HCT116 (cell line): ENCODE measurements at regions not wholly inside any gene's neighbourhood (a gene's known extent, or its start where the extent isn't known, plus 50 kb on each side); places are given as distances from the start of the nearest gene placed in this dataset.

Source experiments
- ATAC-seq: fragments of 200-7000 bp; cut with Tn5 transposase; 2 replicates; pipeline ENCODE4 v1.9.1; 2020; ENCODE audit warnings: mild to moderate bottlenecking, moderate library complexity
- BruUV-seq: library from RNA; stranded (reverse); fragments of 400-500 nt; replicated peaks from 2 replicates; lab custom pipeline; 2021; lab: Mats Ljungman, UMichigan
- CTCF ChIA-PET: fragments of 300-600 bp; sonication (Branson Sonifier 250); formaldehyde crosslinking; loops from one replicate; lab custom pipeline; 2021; ENCODE audit warnings: antibody characterized with exemption; lab: Charles Lee
- POLR2A ChIA-PET: fragments of 300-600, 350-600 bp; sonication (Branson Sonifier 250); formaldehyde crosslinking; loops from one replicate; lab custom pipeline; 2021; ENCODE audit warnings: antibody characterized with exemption; lab: Charles Lee
- RAD21 ChIA-PET, 2 experiments: fragments of 300-600 bp; sonication (Branson Sonifier 250); formaldehyde crosslinking; loops; one replicate each; lab custom pipeline; 2023; ENCODE audit warnings: low total read pairs in 2 of 2; ENCODE audit not compliant: uncharacterized antibody in 2 of 2, unreplicated experiment in 2 of 2, low non-redundant PET in 1 of 2; lab: Charles Lee
- DNase-seq: peaks from one replicate; pipeline ENCODE4 v3.0.0-alpha.2; 2010; ENCODE audit warnings: low read depth, low spot score
- H2AFZ ChIP-seq: fragments of 200-600 bp; shearing (Covaris generic), sonication (generic); 2 replicates; pipeline ENCODE4 v1.6.1; 2017; ENCODE audit warnings: low read depth, mixed run types, mixed read lengths, antibody characterized with exemption, low read length; ENCODE audit not compliant: poor library complexity, severe bottlenecking
- H3K27ac ChIP-seq: 2 replicates; pipeline ENCODE4 v1.5.1; 2012; ENCODE audit warnings: low read depth, low read length
- H3K27me3 ChIP-seq: fragments of 200-600 bp; sonication (generic); 2 replicates; pipeline ENCODE4 v1.6.1; 2016; ENCODE audit warnings: mixed run types, low read length, mixed read lengths; ENCODE audit not compliant: insufficient read depth
- H3K36me3 ChIP-seq, 2 experiments: fragments of 200-500 bp in 1 of 2; fragments of 200-600 bp in 1 of 2; sonication (Bioruptor generic) in 1 of 2; sonication (generic) in 1 of 2; 2 replicates each; pipeline versions ENCODE4 v1.5.1 to v1.6.1; 2014 to 2016; ENCODE audit warnings: low read length in 2 of 2, inconsistent platforms in 1 of 2, mixed read lengths in 1 of 2, mixed run types in 1 of 2; ENCODE audit not compliant: insufficient read depth in 2 of 2, control insufficient read depth in 1 of 2
- H3K4me1 ChIP-seq, 2 experiments: fragments of 200-600 bp in 1 of 2; sonication (generic) in 1 of 2; 2 replicates each; pipeline versions ENCODE4 v1.5.1 to v1.6.1; 2012 to 2017; ENCODE audit warnings: low read length in 2 of 2, inconsistent platforms in 1 of 2, mild to moderate bottlenecking in 1 of 2, mixed read lengths in 1 of 2, mixed run types in 1 of 2, moderate library complexity in 1 of 2; ENCODE audit not compliant: insufficient read depth in 2 of 2, control insufficient read depth in 1 of 2
- H3K4me2 ChIP-seq: fragments of 200-600 bp; sonication (generic); 2 replicates; pipeline ENCODE4 v1.6.1; 2017; ENCODE audit warnings: mixed run types, low read length, mixed read lengths
- H3K4me3 ChIP-seq, 2 experiments: fragments of 200-600 bp in 1 of 2; sonication (generic) in 1 of 2; replicated peaks in 1 of 2; 2 replicates each; pipeline ENCODE4 v1.5.1; 2011 to 2016; ENCODE audit warnings: low read length in 2 of 2, control low read depth in 1 of 2, low read depth in 1 of 2, mild to moderate bottlenecking in 1 of 2, mixed read lengths in 1 of 2, mixed run types in 1 of 2
- H3K79me2 ChIP-seq: fragments of 200-600 bp; sonication (generic); 2 replicates; pipeline ENCODE4 v1.6.1; 2017; ENCODE audit warnings: mild to moderate bottlenecking, mixed run types, low read length, moderate library complexity, mixed read lengths; ENCODE audit not compliant: insufficient read depth
- H3K9ac ChIP-seq: fragments of 200-600 bp; sonication (generic); 2 replicates; pipeline ENCODE4 v1.6.1; 2016; ENCODE audit warnings: low read length, mixed read lengths
- H3K9me2 ChIP-seq: fragments of 200-600 bp; sonication (generic), shearing (Covaris generic); 2 replicates; pipeline ENCODE4 v1.6.1; 2017; ENCODE audit warnings: mixed run types, mild to moderate bottlenecking, moderate library complexity; ENCODE audit not compliant: insufficient read depth
- H3K9me3 ChIP-seq, 2 experiments: fragments of 200-500 bp in 1 of 2; fragments of 200-600 bp in 1 of 2; sonication (Bioruptor generic) in 1 of 2; sonication (generic) in 1 of 2; 2 replicates each; pipeline ENCODE4 v1.6.1; 2014 to 2017; ENCODE audit warnings: low read length in 2 of 2, mixed read lengths in 2 of 2, inconsistent platforms in 1 of 2, low read depth in 1 of 2, mild to moderate bottlenecking in 1 of 2, mixed run types in 1 of 2, moderate library complexity in 1 of 2; ENCODE audit not compliant: control insufficient read depth in 1 of 2, insufficient read depth in 1 of 2
- H4K20me1 ChIP-seq: fragments of 200-600 bp; sonication (generic), shearing (Covaris generic); 2 replicates; pipeline ENCODE4 v1.6.1; 2017; ENCODE audit warnings: mixed run types, mild to moderate bottlenecking, moderate library complexity; ENCODE audit not compliant: insufficient read depth
- CEBPB ChIP-seq: IDR thresholded peaks from 2 replicates; pipeline ENCODE4 v1.6.1; 2012; ENCODE audit warnings: low read depth
- EGR1 ChIP-seq: IDR thresholded peaks from 2 replicates; pipeline ENCODE4 v1.6.1; 2012; ENCODE audit warnings: low read depth
- EZH2 ChIP-seq: fragments of 200-600 bp; sonication (generic); IDR thresholded peaks from 2 replicates; pipeline ENCODE4 v1.6.1; 2017; ENCODE audit warnings: antibody characterized with exemption, mixed run types
- JUND ChIP-seq: IDR thresholded peaks from 2 replicates; pipeline ENCODE4 v1.6.1; 2012
- MAX ChIP-seq: IDR thresholded peaks from 2 replicates; pipeline ENCODE4 v1.6.1; 2012
- POLR2AphosphoS5 ChIP-seq: IDR thresholded peaks from 2 replicates; pipeline ENCODE4 v1.6.1; 2011; ENCODE audit warnings: mild to moderate bottlenecking, low read depth, low read length, moderate library complexity
- RAD21 ChIP-seq: IDR thresholded peaks from 2 replicates; pipeline ENCODE4 v1.6.1; 2012; ENCODE audit warnings: low read depth, mild to moderate bottlenecking
- SIN3A ChIP-seq: IDR thresholded peaks from 2 replicates; pipeline ENCODE4 v1.6.1; 2012; ENCODE audit warnings: low read depth
- SP1 ChIP-seq: IDR thresholded peaks from 2 replicates; pipeline ENCODE4 v1.6.1; 2012; ENCODE audit warnings: low read depth
- SRF ChIP-seq: IDR thresholded peaks from 2 replicates; pipeline ENCODE4 v1.6.1; 2012; ENCODE audit warnings: low read depth
- TCF7L2 ChIP-seq: IDR thresholded peaks from 2 replicates; pipeline ENCODE4 v1.7.0; 2011; ENCODE audit warnings: borderline replicate concordance, inconsistent platforms; ENCODE audit not compliant: insufficient read depth, insufficient read length; ENCODE audit errors: extremely low read depth
- YY1 ChIP-seq: IDR thresholded peaks from 2 replicates; pipeline ENCODE4 v1.6.1; 2011; ENCODE audit warnings: low read length, low read depth, moderate library complexity, mild to moderate bottlenecking; ENCODE audit not compliant: insufficient replicate concordance; ENCODE audit errors: extremely low read depth
- ZFX ChIP-seq: fragments of 450-650 bp; IDR thresholded peaks from 2 replicates; pipeline ENCODE4 v1.6.1; 2017
- ZNF274 ChIP-seq: fragments of 200-500 bp; sonication (Bioruptor generic); IDR thresholded peaks from 2 replicates; pipeline ENCODE4 v1.6.1; 2014; ENCODE audit warnings: mild to moderate bottlenecking, low read depth, low read length, inconsistent platforms
- intact Hi-C: fragments of 100-400 bp; cut with micrococcal nuclease; formaldehyde crosslinking; loops from 2 replicates; pipeline ENCODE4 v1.10.0; 2022
- TF ChIP-seq, protein P1 (sequence below): IDR thresholded peaks from 2 replicates; pipeline ENCODE4 v1.6.1; 2011; ENCODE audit warnings: mild to moderate bottlenecking, low read length, moderate library complexity; ENCODE audit not compliant: insufficient replicate concordance; ENCODE audit errors: extremely low read depth
- TF ChIP-seq, protein P2 (sequence below), 3 experiments: fragments of 200-600 bp in 1 of 3; sonication (generic) in 1 of 3; IDR thresholded peaks in 2 of 3; conservative IDR thresholded peaks in 1 of 3; 2 replicates each; pipeline ENCODE4 v1.5.1; 2012 to 2017; ENCODE audit warnings: low read depth in 2 of 3, low read length in 2 of 3, antibody characterized with exemption in 1 of 3, borderline replicate concordance in 1 of 3, control low read depth in 1 of 3, mild to moderate bottlenecking in 1 of 3, mixed read lengths in 1 of 3, mixed run types in 1 of 3, moderate library complexity in 1 of 3; ENCODE audit not compliant: insufficient read depth in 1 of 3

DNA sequence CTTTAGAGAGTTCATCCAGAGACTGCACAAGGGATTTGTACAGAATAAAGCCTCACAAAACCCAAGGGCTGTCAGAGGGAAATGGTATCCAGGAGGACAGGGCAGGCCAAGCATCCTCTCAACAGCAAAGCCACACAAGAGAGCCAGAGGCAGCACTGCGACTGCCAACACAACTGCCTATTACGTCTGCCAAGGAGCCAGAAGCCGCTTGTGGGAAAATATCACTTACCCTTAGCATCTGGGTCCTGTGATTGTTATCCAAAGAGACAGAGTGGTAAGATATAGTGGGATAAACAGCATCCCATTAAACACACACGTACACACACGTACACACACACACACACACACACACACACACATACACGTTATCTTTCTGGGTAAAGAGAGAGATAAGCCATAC is 618.3 kb upstream of the AGTR1 start:
- H3K27ac ChIP-seq = no peak overlapping the region
- ChIA-PET RAD21 (no interaction called here), CTCF (interaction anchor here (1.4 to 2.9 kb wide), 3 partner anchors 7 to 462 kb away, joined by 4 to 17 read pairs (median 5); no protein-coding TSS in a partner anchor), POLR2A (no interaction called here)
- no peaks in the 10 kb centered on the region for H4K20me1 ChIP-seq
- no peaks in the 10 kb centered on the region for H3K4me1 ChIP-seq
- TF ChIP-seq SP1 (no peak), EGR1 (no peak), POLR2AphosphoS5 (no peak), SRF (no peak), ZNF274 (no peak), CEBPB (no peak), MAX (no peak), EZH2 (no peak), TCF7L2 (no peak), SIN3A (no peak), ZFX (no peak), JUND (no peak), YY1 (no peak), RAD21 (no peak)
- TF ChIP-seq, protein P1, sequence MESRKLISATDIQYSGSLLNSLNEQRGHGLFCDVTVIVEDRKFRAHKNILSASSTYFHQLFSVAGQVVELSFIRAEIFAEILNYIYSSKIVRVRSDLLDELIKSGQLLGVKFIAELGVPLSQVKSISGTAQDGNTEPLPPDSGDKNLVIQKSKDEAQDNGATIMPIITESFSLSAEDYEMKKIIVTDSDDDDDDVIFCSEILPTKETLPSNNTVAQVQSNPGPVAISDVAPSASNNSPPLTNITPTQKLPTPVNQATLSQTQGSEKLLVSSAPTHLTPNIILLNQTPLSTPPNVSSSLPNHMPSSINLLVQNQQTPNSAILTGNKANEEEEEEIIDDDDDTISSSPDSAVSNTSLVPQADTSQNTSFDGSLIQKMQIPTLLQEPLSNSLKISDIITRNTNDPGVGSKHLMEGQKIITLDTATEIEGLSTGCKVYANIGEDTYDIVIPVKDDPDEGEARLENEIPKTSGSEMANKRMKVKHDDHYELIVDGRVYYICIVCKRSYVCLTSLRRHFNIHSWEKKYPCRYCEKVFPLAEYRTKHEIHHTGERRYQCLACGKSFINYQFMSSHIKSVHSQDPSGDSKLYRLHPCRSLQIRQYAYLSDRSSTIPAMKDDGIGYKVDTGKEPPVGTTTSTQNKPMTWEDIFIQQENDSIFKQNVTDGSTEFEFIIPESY = no peak
- TF ChIP-seq, protein P2, sequence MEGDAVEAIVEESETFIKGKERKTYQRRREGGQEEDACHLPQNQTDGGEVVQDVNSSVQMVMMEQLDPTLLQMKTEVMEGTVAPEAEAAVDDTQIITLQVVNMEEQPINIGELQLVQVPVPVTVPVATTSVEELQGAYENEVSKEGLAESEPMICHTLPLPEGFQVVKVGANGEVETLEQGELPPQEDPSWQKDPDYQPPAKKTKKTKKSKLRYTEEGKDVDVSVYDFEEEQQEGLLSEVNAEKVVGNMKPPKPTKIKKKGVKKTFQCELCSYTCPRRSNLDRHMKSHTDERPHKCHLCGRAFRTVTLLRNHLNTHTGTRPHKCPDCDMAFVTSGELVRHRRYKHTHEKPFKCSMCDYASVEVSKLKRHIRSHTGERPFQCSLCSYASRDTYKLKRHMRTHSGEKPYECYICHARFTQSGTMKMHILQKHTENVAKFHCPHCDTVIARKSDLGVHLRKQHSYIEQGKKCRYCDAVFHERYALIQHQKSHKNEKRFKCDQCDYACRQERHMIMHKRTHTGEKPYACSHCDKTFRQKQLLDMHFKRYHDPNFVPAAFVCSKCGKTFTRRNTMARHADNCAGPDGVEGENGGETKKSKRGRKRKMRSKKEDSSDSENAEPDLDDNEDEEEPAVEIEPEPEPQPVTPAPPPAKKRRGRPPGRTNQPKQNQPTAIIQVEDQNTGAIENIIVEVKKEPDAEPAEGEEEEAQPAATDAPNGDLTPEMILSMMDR (IDR thresholded peaks at IDR 0.05 in 2 of 3, conservative IDR thresholded peaks at IDR 0.05 in 1 of 3; ENCODE audit: borderline replicate concordance in 1 of 3, insufficient read depth in 1 of 3, low read depth in 2 of 3, low read length in 2 of 3) = no peak
- H3K4me2 ChIP-seq = no peak overlapping the region
- intact Hi-C loops = loop anchor here (5.0 to 10.0 kb wide), 3 partner anchors 717 to 965 kb away; no protein-coding TSS in a partner anchor
- H2AFZ ChIP-seq = peak overlapping the region; percentile 5
- BruUV-seq = no TSS peak
- no peaks in the 10 kb centered on the region for H3K9me3 ChIP-seq
- H3K9ac ChIP-seq = no peak overlapping the region
- H3K4me3 ChIP-seq = no peak overlapping the region
- H3K27me3 ChIP-seq = no peaks in the 10 kb centered on the region
- DNase-seq = no peak
- no peaks in the 10 kb centered on the region for H3K36me3 ChIP-seq
- no peaks in the 10 kb centered on the region for H3K9me2 ChIP-seq
- H3K79me2 ChIP-seq = no peaks in the 10 kb centered on the region
- ATAC-seq = no peak
